GM18520 (cell line): ENCODE measurements at regions not wholly inside any gene's neighbourhood (a gene's known extent, or its start where the extent isn't known, plus 50 kb on each side); places are given as distances from the start of the nearest gene placed in this dataset.
A peak's percentile ranks its signal among the peaks of the same experiment; 100 is the strongest.

Experiments used
- ATAC-seq: cut with Tn5 transposase; IDR thresholded peaks from one replicate; pipeline ENCODE4 v1.9.1; 2021; ENCODE audit not compliant: unreplicated experiment

- peak; percentile 49 for ATAC-seq
These were observed 109.6 kb downstream of the ICOS start for GRCh38 chr2:204046145-204046544.

- peak; percentile 87 for ATAC-seq
These were observed 113.1 kb downstream of the ICOS start for GRCh38 chr2:204049635-204050034.

- no peak for ATAC-seq
These were observed 114.1 kb downstream of the ICOS start for GRCh38 chr2:204050681-204051080.

GRCh38 chr2:204051476-204051875 lies 114.9 kb downstream of the ICOS start:
- ATAC-seq: no peak

- no peak for ATAC-seq
These were observed 115.5 kb downstream of the ICOS start for GRCh38 chr2:204051984-204052556.

GRCh38 chr2:204059016-204059415 lies 122.5 kb downstream of the ICOS start:
- no peak for ATAC-seq

GRCh38 chr2:204060841-204061240 lies 124.3 kb downstream of the ICOS start:
- no peak for ATAC-seq

- no peak for ATAC-seq
These were observed 124.7 kb downstream of the ICOS start for GRCh38 chr2:204061241-204061640.

- no peak for ATAC-seq
These were observed 127.6 kb downstream of the ICOS start for GRCh38 chr2:204064119-204064518.

- ATAC-seq: no peak
These were observed 129.0 kb downstream of the ICOS start for GRCh38 chr2:204065566-204065965.

GRCh38 chr2:204066051-204066450 lies 129.5 kb downstream of the ICOS start:
- no peak for ATAC-seq

GRCh38 chr2:204069804-204070203 lies 133.2 kb downstream of the ICOS start:
- ATAC-seq: no peak

GRCh38 chr2:204072443-204073324 lies 136.1 kb downstream of the ICOS start:
- no peak for ATAC-seq

- ATAC-seq: no peak
These were observed 137.9 kb downstream of the ICOS start for GRCh38 chr2:204074456-204074855.

- ATAC-seq: no peak
These were observed 141.6 kb downstream of the ICOS start for GRCh38 chr2:204078003-204078698.

- no peak for ATAC-seq
These were observed 145.2 kb downstream of the ICOS start for GRCh38 chr2:204081487-204082425.

GRCh38 chr2:204086167-204086566 lies 149.6 kb downstream of the ICOS start:
- no peak for ATAC-seq

- no peak for ATAC-seq
These were observed 152.5 kb downstream of the ICOS start for GRCh38 chr2:204089105-204089504.

GRCh38 chr2:204089574-204089973 lies 153.0 kb downstream of the ICOS start:
- no peak for ATAC-seq

- no peak for ATAC-seq
These were observed 153.5 kb downstream of the ICOS start for GRCh38 chr2:204090021-204090420.

- no peak for ATAC-seq
These were observed 168.2 kb downstream of the ICOS start for GRCh38 chr2:204104811-204105210.
